HEK293 (cell line): ENCODE measurements at regions not wholly inside any gene's neighbourhood (a gene's known extent, or its start where the extent isn't known, plus 50 kb on each side); places are given as distances from the start of the nearest gene placed in this dataset.

Experiments used
- CTCF ChIA-PET: fragments of 350-600 bp; formaldehyde crosslinking; extraction: SDS; loops from one replicate; lab custom pipeline; 2021; ENCODE audit warnings: antibody characterized with exemption; lab: Yijun Ruan, JAX
- POLR2A ChIA-PET: fragments of 300-600 bp; formaldehyde crosslinking; extraction: SDS; loops from one replicate; lab custom pipeline; 2020; ENCODE audit warnings: antibody characterized with exemption, inconsistent platforms; lab: Yijun Ruan, JAX
- H3K27ac ChIP-seq: fragments of 200-500 bp; sonication (Bioruptor generic); 2 replicates; pipeline ENCODE4 v1.5.1; 2014; ENCODE audit warnings: low read depth, low read length, control low read depth, inconsistent platforms; ENCODE audit errors: extremely low read depth
- H3K36me3 ChIP-seq, 2 experiments: fragments of 200-500 bp in 1 of 2; sonication (Bioruptor generic) in 1 of 2; 1 replicate in 1 of 2; 2 replicates in 1 of 2; pipeline ENCODE4 v1.5.1; 2014 to 2017; ENCODE audit warnings: inconsistent platforms in 2 of 2, low read length in 2 of 2; ENCODE audit not compliant: control insufficient read depth in 2 of 2, insufficient read depth in 1 of 2
- H3K4me1 ChIP-seq: fragments of 200-500 bp; sonication (Bioruptor generic); 2 replicates; pipeline ENCODE4 v1.5.1; 2014; ENCODE audit warnings: mild to moderate bottlenecking, low read length, inconsistent platforms; ENCODE audit not compliant: control insufficient read depth, insufficient read depth
- H3K4me3 ChIP-seq: 2 replicates; pipeline ENCODE4 v1.5.1; 2011; ENCODE audit warnings: low read depth, mild to moderate bottlenecking, control low read depth, low read length, moderate library complexity
- H3K9me3 ChIP-seq: fragments of 200-500 bp; sonication (Bioruptor generic); 2 replicates; pipeline ENCODE4 v1.5.1; 2014; ENCODE audit warnings: low read depth, low read length, inconsistent platforms; ENCODE audit not compliant: control insufficient read depth, insufficient read depth
- HOXA7 ChIP-seq: sonication (generic); formaldehyde crosslinking; IDR thresholded peaks from 2 replicates; pipeline ENCODE4 v1.8.1; 2022; ENCODE audit warnings: missing genetic modification reagents, borderline replicate concordance
- OSR2 ChIP-seq: fragments of 450-650 bp; formaldehyde crosslinking; IDR thresholded peaks from 2 replicates; pipeline ENCODE4 v1.5.1; 2016; ENCODE audit warnings: missing biosample characterization, missing genetic modification characterization
- TRIM28 ChIP-seq: IDR thresholded peaks from 2 replicates; pipeline ENCODE4 v1.6.1; 2011; ENCODE audit warnings: low read length, control low read depth, borderline replicate concordance
- ZFP41 ChIP-seq: fragments of 450-650 bp; formaldehyde crosslinking; IDR thresholded peaks from 2 replicates; pipeline ENCODE4 v1.5.1; 2016; ENCODE audit warnings: missing biosample characterization, missing genetic modification characterization, borderline replicate concordance
- ZNF10 ChIP-seq: fragments of 450-650 bp; formaldehyde crosslinking; IDR thresholded peaks from 2 replicates; pipeline ENCODE4 v1.5.1; 2017; ENCODE audit warnings: missing biosample characterization, missing genetic modification characterization
- ZNF114 ChIP-seq: fragments of 450-650 bp; formaldehyde crosslinking; IDR thresholded peaks from 2 replicates; pipeline ENCODE4 v1.5.0; 2017; ENCODE audit warnings: missing biosample characterization, missing genetic modification characterization
- ZNF155 ChIP-seq: fragments of 450-650 bp; formaldehyde crosslinking; IDR thresholded peaks from 2 replicates; pipeline ENCODE4 v1.5.1; 2016; ENCODE audit warnings: missing biosample characterization, missing genetic modification characterization
- ZNF169 ChIP-seq: fragments of 450-650 bp; formaldehyde crosslinking; IDR thresholded peaks from 2 replicates; pipeline ENCODE4 v1.5.1; 2016; ENCODE audit warnings: missing biosample characterization, missing genetic modification characterization
- ZNF302 ChIP-seq: fragments of 450-650 bp; formaldehyde crosslinking; IDR thresholded peaks from 2 replicates; pipeline ENCODE4 v1.5.1; 2016; ENCODE audit warnings: missing biosample characterization, missing genetic modification characterization, low read depth
- ZNF596 ChIP-seq: fragments of 450-650 bp; IDR thresholded peaks from 2 replicates; pipeline ENCODE4 v1.5.0; 2018; ENCODE audit warnings: missing biosample characterization, mild to moderate bottlenecking, missing genetic modification characterization, moderate library complexity
- ZNF629 ChIP-seq: fragments of 450-650 bp; formaldehyde crosslinking; IDR thresholded peaks from 2 replicates; pipeline ENCODE4 v1.5.1; 2017; ENCODE audit warnings: missing biosample characterization, missing genetic modification characterization
- ZNF670 ChIP-seq: fragments of 450-650 bp; formaldehyde crosslinking; IDR thresholded peaks from 2 replicates; pipeline ENCODE4 v1.5.1; 2016; ENCODE audit warnings: missing biosample characterization, missing genetic modification characterization, low read depth
- ZNF747 ChIP-seq: fragments of 450-650 bp; formaldehyde crosslinking; IDR thresholded peaks from 2 replicates; pipeline ENCODE4 v1.5.1; 2016; ENCODE audit warnings: missing biosample characterization, missing genetic modification characterization
- ZNF776 ChIP-seq: fragments of 450-650 bp; formaldehyde crosslinking; IDR thresholded peaks from 2 replicates; pipeline ENCODE4 v1.5.0; 2017; ENCODE audit warnings: missing biosample characterization, missing genetic modification characterization, borderline replicate concordance
- TF ChIP-seq, protein P1 (sequence below): fragments of 450-650 bp; formaldehyde crosslinking; IDR thresholded peaks from 2 replicates; pipeline ENCODE4 v1.5.1; 2016; ENCODE audit warnings: missing biosample characterization, missing genetic modification characterization
- TF ChIP-seq, protein P2 (sequence below): fragments of 450-650 bp; formaldehyde crosslinking; IDR thresholded peaks from 2 replicates; pipeline ENCODE4 v1.5.1; 2016; ENCODE audit warnings: missing biosample characterization, missing genetic modification characterization
- TF ChIP-seq, protein P3 (sequence below): fragments of 450-650 bp; formaldehyde crosslinking; IDR thresholded peaks from 2 replicates; pipeline ENCODE4 v1.5.1; 2016; ENCODE audit warnings: missing biosample characterization, missing genetic modification characterization
- TF ChIP-seq, protein P4 (sequence below): fragments of 450-650 bp; formaldehyde crosslinking; IDR thresholded peaks from 2 replicates; pipeline ENCODE4 v1.5.1; 2017; ENCODE audit warnings: missing biosample characterization, missing genetic modification characterization
- TF ChIP-seq, protein P5 (sequence below): IDR thresholded peaks from 2 replicates; pipeline ENCODE4 v1.6.1; 2011; ENCODE audit warnings: mild to moderate bottlenecking, low read depth, low read length, borderline replicate concordance
- TF ChIP-seq, protein P6 (sequence below): fragments of 450-650 bp; formaldehyde crosslinking; IDR thresholded peaks from 2 replicates; pipeline ENCODE4; 2016; ENCODE audit warnings: missing biosample characterization, missing genetic modification characterization
- TF ChIP-seq, protein P7 (sequence below): fragments of 450-650 bp; formaldehyde crosslinking; IDR thresholded peaks from 2 replicates; pipeline ENCODE4 v1.5.1; 2016; ENCODE audit warnings: missing biosample characterization, missing genetic modification characterization
- TF ChIP-seq, protein P8 (sequence below): fragments of 450-650 bp; formaldehyde crosslinking; IDR thresholded peaks from 2 replicates; pipeline ENCODE4 v1.5.1; 2017; ENCODE audit warnings: missing biosample characterization, missing genetic modification characterization

DNA sequence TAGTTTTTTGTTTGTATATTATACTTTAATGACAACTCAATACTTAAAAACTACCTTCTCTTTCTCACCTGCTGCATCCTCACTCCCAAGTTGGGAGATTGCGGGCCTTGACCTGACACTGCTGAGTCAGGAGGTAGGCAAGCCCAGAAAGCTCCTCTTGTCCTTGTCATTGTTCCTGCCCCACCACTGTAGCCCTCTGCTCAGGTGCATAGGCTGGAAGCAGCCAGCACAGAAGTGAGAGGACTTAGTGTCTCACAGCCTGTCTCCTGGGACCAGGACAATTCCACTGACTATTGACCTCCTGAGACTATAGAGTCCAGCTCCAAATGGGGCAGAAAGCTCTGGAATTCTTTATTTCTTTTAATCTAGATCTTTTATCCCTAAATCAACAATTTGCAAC is 123.5 kb upstream of the NDP start:
- Histone ChIP-seq H3K27ac (no peak overlapping the region), H3K36me3 (no peaks in the 10 kb centered on the region), H3K9me3 (no peaks in the 10 kb centered on the region), H3K4me3 (no peak overlapping the region), H3K4me1 (no peaks in the 10 kb centered on the region)
- TF ChIP-seq, protein P1, sequence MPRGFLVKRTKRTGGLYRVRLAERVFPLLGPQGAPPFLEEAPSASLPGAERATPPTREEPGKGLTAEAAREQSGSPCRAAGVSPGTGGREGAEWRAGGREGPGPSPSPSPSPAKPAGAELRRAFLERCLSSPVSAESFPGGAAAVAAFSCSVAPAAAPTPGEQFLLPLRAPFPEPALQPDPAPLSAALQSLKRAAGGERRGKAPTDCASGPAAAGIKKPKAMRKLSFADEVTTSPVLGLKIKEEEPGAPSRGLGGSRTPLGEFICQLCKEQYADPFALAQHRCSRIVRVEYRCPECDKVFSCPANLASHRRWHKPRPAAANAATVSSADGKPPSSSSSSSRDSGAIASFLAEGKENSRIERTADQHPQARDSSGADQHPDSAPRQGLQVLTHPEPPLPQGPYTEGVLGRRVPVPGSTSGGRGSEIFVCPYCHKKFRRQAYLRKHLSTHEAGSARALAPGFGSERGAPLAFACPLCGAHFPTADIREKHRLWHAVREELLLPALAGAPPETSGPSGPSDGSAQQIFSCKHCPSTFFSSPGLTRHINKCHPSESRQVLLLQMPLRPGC = no peak
- TF ChIP-seq HOXA7 (CRISPR knock-in tag) (no peak), ZNF10 (tag by site-specific recombination) (no peak), ZNF114 (tag by site-specific recombination) (no peak), OSR2 (tag by site-specific recombination) (no peak), ZNF169 (tag by site-specific recombination) (no peak), TRIM28 (no peak)
- TF ChIP-seq, protein P2, sequence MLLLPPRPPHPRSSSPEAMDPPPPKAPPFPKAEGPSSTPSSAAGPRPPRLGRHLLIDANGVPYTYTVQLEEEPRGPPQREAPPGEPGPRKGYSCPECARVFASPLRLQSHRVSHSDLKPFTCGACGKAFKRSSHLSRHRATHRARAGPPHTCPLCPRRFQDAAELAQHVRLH (tag by site-specific recombination) = no peak
- TF ChIP-seq, protein P3, sequence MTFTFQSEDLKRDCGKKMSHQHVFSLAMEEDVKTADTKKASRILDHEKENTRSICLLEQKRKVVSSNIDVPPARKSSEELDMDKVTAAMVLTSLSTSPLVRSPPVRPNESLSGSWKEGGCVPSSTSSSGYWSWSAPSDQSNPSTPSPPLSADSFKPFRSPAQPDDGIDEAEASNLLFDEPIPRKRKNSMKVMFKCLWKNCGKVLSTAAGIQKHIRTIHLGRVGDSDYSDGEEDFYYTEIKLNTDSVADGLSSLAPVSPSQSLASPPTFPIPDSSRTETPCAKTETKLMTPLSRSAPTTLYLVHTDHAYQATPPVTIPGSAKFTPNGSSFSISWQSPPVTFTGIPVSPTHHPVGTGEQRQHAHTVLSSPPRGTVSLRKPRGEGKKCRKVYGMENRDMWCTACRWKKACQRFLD = no peak
- ChIA-PET CTCF (interaction anchor here (0.8 kb wide), 1 partner anchor 1047 kb away, joined by 3 read pairs; no protein-coding TSS in a partner anchor), POLR2A (interaction anchor here (0.5 kb wide), 1 partner anchor 25 kb away, joined by 3 read pairs; no protein-coding TSS in a partner anchor)

DNA sequence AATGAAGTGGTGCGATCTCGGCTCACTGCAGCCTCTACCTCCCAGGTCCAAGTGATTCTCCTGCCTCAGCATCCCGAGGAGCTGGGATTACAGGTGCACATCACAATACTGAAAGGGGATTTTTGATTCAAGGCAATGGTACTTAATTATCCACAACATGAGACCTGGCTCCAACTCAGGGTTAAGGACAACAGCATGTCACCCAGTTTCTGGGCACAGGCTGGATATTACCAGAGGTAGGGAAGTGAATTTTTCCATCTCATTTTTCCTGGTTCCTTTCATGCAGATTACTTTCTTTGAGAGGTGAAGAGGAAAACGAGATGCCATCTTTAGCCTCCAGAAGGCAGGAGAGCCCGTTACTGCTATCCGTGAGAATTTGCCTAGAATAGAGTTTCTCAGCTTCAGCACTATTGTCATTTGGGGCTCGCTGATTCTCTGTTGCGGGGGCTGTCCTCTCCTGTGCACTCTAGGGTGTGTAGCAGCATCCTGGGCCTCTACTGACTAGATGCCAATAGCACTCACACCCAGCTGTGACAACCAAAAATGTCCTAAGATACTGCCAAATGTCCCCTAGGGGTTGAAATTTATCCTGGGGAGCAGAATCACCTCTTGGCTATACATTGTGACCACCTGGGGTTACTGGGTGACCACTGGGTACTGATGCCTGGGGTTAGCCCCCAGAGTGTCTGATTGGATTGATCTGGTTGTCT is 121.8 kb upstream of the NDP start:
- POLR2A ChIA-PET = no interaction called here
- CTCF ChIA-PET = interaction anchor here (1.1 kb wide), 1 partner anchor 9 kb away, joined by 3 read pairs; no protein-coding TSS in a partner anchor
- H3K27ac ChIP-seq = no peak overlapping the region
- H3K4me3 ChIP-seq = no peak overlapping the region
- H3K4me1 ChIP-seq = no peaks in the 10 kb centered on the region
- H3K36me3 ChIP-seq = no peaks in the 10 kb centered on the region
- no peaks in the 10 kb centered on the region for H3K9me3 ChIP-seq
- TF ChIP-seq, protein P4, sequence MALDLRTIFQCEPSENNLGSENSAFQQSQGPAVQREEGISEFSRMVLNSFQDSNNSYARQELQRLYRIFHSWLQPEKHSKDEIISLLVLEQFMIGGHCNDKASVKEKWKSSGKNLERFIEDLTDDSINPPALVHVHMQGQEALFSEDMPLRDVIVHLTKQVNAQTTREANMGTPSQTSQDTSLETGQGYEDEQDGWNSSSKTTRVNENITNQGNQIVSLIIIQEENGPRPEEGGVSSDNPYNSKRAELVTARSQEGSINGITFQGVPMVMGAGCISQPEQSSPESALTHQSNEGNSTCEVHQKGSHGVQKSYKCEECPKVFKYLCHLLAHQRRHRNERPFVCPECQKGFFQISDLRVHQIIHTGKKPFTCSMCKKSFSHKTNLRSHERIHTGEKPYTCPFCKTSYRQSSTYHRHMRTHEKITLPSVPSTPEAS (tag by site-specific recombination) = no peak
- TF ChIP-seq ZNF747 (no peak), ZFP41 (tag by site-specific recombination) (no peak), TRIM28 (no peak), ZNF670 (tag by site-specific recombination) (no peak), ZNF776 (no peak), ZNF302 (tag by site-specific recombination) (no peak), ZNF629 (tag by site-specific recombination) (no peak), ZNF596 (no peak), ZNF155 (tag by site-specific recombination) (no peak)
- TF ChIP-seq, protein P5, sequence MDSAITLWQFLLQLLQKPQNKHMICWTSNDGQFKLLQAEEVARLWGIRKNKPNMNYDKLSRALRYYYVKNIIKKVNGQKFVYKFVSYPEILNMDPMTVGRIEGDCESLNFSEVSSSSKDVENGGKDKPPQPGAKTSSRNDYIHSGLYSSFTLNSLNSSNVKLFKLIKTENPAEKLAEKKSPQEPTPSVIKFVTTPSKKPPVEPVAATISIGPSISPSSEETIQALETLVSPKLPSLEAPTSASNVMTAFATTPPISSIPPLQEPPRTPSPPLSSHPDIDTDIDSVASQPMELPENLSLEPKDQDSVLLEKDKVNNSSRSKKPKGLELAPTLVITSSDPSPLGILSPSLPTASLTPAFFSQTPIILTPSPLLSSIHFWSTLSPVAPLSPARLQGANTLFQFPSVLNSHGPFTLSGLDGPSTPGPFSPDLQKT = no peak
- TF ChIP-seq, protein P6, sequence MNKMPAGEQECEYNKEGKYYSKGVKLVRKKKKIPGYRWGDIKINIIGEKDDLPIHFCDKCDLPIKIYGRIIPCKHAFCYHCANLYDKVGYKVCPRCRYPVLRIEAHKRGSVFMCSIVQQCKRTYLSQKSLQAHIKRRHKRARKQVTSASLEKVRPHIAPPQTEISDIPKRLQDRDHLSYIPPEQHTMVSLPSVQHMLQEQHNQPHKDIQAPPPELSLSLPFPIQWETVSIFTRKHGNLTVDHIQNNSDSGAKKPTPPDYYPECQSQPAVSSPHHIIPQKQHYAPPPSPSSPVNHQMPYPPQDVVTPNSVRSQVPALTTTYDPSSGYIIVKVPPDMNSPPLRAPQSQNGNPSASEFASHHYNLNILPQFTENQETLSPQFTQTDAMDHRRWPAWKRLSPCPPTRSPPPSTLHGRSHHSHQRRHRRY = no peak
- TF ChIP-seq, protein P7, sequence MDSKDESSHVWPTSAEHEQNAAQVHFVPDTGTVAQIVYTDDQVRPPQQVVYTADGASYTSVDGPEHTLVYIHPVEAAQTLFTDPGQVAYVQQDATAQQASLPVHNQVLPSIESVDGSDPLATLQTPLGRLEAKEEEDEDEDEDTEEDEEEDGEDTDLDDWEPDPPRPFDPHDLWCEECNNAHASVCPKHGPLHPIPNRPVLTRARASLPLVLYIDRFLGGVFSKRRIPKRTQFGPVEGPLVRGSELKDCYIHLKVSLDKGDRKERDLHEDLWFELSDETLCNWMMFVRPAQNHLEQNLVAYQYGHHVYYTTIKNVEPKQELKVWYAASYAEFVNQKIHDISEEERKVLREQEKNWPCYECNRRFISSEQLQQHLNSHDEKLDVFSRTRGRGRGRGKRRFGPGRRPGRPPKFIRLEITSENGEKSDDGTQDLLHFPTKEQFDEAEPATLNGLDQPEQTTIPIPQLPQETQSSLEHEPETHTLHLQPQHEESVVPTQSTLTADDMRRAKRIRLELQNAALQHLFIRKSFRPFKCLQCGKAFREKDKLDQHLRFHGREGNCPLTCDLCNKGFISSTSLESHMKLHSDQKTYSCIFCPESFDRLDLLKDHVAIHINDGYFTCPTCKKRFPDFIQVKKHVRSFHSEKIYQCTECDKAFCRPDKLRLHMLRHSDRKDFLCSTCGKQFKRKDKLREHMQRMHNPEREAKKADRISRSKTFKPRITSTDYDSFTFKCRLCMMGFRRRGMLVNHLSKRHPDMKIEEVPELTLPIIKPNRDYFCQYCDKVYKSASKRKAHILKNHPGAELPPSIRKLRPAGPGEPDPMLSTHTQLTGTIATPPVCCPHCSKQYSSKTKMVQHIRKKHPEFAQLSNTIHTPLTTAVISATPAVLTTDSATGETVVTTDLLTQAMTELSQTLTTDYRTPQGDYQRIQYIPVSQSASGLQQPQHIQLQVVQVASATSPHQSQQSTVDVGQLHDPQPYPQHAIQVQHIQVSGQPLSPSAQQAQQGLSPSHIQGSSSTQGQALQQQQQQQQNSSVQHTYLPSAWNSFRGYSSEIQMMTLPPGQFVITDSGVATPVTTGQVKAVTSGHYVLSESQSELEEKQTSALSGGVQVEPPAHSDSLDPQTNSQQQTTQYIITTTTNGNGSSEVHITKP (tag by site-specific recombination) = no peak
- TF ChIP-seq, protein P8, sequence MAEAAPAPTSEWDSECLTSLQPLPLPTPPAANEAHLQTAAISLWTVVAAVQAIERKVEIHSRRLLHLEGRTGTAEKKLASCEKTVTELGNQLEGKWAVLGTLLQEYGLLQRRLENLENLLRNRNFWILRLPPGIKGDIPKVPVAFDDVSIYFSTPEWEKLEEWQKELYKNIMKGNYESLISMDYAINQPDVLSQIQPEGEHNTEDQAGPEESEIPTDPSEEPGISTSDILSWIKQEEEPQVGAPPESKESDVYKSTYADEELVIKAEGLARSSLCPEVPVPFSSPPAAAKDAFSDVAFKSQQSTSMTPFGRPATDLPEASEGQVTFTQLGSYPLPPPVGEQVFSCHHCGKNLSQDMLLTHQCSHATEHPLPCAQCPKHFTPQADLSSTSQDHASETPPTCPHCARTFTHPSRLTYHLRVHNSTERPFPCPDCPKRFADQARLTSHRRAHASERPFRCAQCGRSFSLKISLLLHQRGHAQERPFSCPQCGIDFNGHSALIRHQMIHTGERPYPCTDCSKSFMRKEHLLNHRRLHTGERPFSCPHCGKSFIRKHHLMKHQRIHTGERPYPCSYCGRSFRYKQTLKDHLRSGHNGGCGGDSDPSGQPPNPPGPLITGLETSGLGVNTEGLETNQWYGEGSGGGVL = no peak
